ENCODE measurements at regions not wholly inside any gene's neighbourhood (a gene's known extent, or its start where the extent isn't known, plus 50 kb on each side); places are given as distances from the start of the nearest gene placed in this dataset.

DNA sequence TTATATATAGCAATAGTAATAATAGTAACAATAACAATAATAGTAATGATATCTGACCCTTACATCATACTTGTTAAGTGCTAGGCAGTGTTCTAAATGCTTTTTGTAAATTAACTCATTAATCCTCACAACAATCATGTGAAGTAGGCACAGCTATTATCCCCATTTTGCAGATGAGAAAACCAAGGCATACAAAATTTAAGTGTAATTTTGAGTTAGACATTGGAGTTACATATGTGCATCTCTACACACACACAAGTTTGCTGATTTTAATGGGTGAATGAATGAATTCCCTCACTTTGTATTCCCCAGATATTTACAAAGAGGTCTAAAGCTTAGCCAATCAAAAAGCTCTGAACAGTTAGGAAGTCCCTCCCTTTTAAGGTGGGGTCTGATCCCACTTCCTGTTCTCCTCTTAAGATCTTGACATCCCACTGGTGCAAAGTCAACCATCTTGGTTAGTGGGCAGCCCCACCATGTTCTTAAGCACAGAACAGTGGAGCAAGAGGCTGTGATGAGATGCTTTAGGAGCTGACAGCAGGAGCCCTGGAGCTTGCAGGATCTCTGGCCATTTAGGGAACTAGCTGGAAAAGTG is 85.3 kb upstream of the FOXP4 start:
- TF ChIP-seq, protein P1, sequence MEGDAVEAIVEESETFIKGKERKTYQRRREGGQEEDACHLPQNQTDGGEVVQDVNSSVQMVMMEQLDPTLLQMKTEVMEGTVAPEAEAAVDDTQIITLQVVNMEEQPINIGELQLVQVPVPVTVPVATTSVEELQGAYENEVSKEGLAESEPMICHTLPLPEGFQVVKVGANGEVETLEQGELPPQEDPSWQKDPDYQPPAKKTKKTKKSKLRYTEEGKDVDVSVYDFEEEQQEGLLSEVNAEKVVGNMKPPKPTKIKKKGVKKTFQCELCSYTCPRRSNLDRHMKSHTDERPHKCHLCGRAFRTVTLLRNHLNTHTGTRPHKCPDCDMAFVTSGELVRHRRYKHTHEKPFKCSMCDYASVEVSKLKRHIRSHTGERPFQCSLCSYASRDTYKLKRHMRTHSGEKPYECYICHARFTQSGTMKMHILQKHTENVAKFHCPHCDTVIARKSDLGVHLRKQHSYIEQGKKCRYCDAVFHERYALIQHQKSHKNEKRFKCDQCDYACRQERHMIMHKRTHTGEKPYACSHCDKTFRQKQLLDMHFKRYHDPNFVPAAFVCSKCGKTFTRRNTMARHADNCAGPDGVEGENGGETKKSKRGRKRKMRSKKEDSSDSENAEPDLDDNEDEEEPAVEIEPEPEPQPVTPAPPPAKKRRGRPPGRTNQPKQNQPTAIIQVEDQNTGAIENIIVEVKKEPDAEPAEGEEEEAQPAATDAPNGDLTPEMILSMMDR (IDR thresholded peaks at IDR 0.05) = no peak
- TF ChIP-seq TAF1 (IDR thresholded peaks at IDR 0.05; ENCODE audit: borderline replicate concordance, low read depth, low read length) (no peak), CHD2 (IDR thresholded peaks at IDR 0.05; ENCODE audit: low read length, partially characterized antibody) (no peak), JUND (IDR thresholded peaks at IDR 0.05) (no peak), RAD21 (IDR thresholded peaks at IDR 0.05; ENCODE audit: low read length) (no peak), RFX5 (IDR thresholded peaks at IDR 0.05; ENCODE audit: low read length) (no peak), USF1 (IDR thresholded peaks at IDR 0.05; ENCODE audit: borderline replicate concordance, low read depth) (no peak), TEAD4 (IDR thresholded peaks at IDR 0.05; ENCODE audit: borderline replicate concordance, insufficient read depth) (no peak), YY1 (IDR thresholded peaks at IDR 0.05; ENCODE audit: low read depth) (no peak), SMC3 (IDR thresholded peaks at IDR 0.05; ENCODE audit: low read depth, low read length) (no peak), POLR2AphosphoS5 (IDR thresholded peaks at IDR 0.05; ENCODE audit: low read depth, low read length) (no peak)
- TF ChIP-seq, protein P2, sequence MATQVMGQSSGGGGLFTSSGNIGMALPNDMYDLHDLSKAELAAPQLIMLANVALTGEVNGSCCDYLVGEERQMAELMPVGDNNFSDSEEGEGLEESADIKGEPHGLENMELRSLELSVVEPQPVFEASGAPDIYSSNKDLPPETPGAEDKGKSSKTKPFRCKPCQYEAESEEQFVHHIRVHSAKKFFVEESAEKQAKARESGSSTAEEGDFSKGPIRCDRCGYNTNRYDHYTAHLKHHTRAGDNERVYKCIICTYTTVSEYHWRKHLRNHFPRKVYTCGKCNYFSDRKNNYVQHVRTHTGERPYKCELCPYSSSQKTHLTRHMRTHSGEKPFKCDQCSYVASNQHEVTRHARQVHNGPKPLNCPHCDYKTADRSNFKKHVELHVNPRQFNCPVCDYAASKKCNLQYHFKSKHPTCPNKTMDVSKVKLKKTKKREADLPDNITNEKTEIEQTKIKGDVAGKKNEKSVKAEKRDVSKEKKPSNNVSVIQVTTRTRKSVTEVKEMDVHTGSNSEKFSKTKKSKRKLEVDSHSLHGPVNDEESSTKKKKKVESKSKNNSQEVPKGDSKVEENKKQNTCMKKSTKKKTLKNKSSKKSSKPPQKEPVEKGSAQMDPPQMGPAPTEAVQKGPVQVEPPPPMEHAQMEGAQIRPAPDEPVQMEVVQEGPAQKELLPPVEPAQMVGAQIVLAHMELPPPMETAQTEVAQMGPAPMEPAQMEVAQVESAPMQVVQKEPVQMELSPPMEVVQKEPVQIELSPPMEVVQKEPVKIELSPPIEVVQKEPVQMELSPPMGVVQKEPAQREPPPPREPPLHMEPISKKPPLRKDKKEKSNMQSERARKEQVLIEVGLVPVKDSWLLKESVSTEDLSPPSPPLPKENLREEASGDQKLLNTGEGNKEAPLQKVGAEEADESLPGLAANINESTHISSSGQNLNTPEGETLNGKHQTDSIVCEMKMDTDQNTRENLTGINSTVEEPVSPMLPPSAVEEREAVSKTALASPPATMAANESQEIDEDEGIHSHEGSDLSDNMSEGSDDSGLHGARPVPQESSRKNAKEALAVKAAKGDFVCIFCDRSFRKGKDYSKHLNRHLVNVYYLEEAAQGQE (IDR thresholded peaks at IDR 0.05; ENCODE audit: low read depth, low read length) = no peak

Measured in SK-N-SH (cell line).